Spinal cord (tissue), 9 donors: ENCODE measurements at regions not wholly inside any gene's neighbourhood (a gene's known extent, or its start where the extent isn't known, plus 50 kb on each side); places are given as distances from the start of the nearest gene placed in this dataset.
"Not testable (repeated sequence)": the region's sequence is repeated elsewhere in the genome, so short reads cannot be mapped to it uniquely, and the experiment has no call there.

ENCODE experiments used
- DNase-seq, 6 donors: peaks; one replicate each; pipeline versions ENCODE4 v3.0.0 to v3.0.0-alpha.2; 2013 to 2015; ENCODE audit warnings: low spot score in 6 of 6, low read depth in 4 of 6
- H3K27ac ChIP-seq: one replicate; pipeline ENCODE4 v1.5.1; 2013; ENCODE audit warnings: low read depth, low read length, control low read depth
- H3K27me3 ChIP-seq: one replicate; pipeline ENCODE4 v1.6.1; 2013; ENCODE audit warnings: low read length; ENCODE audit not compliant: control insufficient read depth, insufficient read depth
- H3K36me3 ChIP-seq: one replicate; pipeline ENCODE4 v1.6.1; 2013; ENCODE audit warnings: low read length; ENCODE audit not compliant: control insufficient read depth, insufficient read depth
- H3K4me1 ChIP-seq: one replicate; pipeline ENCODE4 v1.6.1; 2013; ENCODE audit warnings: low read length; ENCODE audit not compliant: control insufficient read depth, insufficient read depth
- H3K4me3 ChIP-seq: one replicate; pipeline ENCODE4 v1.5.1; 2013; ENCODE audit warnings: low read depth, low read length, control low read depth
- H3K9me3 ChIP-seq: one replicate; pipeline ENCODE4 v1.6.1; 2013; ENCODE audit warnings: low read length; ENCODE audit not compliant: control insufficient read depth, insufficient read depth
- WGBS: methylation state at CpG from one replicate; pipeline ENCODE4 v1.1.5; 2013; ENCODE audit warnings: missing lambda C conversion rate; ENCODE audit not compliant: insufficient coverage; 5-methylcytosine and 5-hydroxymethylcytosine counted together
- donor health status: healthy.

DNA sequence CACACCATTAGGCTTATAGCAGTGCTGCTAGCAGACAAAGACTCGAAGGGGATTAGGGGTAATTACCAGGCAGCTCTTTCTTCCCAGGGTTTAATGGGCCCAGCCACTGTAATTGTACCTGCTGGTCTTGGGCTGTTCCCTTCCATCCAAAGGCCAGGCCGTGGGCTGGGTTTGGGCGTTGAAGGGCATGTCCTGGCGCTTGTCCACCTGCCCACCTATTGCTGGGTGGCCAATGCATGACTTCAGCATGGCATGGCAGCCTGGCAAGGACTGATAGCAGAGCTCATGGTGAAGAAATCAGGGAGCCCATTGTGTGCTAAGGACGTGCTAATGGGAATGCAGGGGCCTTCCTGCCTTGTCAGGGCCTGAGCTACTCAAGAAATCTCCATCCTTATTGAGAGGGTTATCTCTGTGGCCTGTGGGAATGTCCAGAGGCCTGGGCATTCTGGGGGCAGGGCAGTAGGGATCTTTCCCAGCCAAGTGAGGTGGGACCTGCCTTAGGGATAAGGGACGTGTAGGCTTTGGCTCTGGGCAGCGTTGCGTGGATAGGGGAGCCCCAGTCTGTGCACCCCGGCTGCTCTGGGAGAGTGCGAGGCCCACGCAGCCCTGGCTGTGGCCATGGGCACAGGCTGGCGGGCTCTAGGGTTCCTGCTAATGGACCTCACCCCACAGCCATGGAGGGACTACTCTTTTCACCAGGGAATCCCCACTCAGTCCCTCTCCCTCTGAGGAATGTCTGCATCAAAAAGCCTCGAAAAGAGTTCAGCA is 116.1 kb upstream of the PITX1 start:
- Histone ChIP-seq H3K27ac (no peak overlapping the region), H3K4me1 (no peaks in the 10 kb centered on the region), H3K4me3 (no peak overlapping the region), H3K36me3 (no peaks in the 10 kb centered on the region), H3K9me3 (no peaks in the 10 kb centered on the region), H3K27me3 (no peaks in the 10 kb centered on the region)
- DNase-seq: no peak
- 67% methylated on average over 11 of the region's 13 CpGs for WGBS

- Histone ChIP-seq H3K9me3 (no peaks in the 10 kb centered on the region), H3K27me3 (no peaks in the 10 kb centered on the region), H3K4me1 (no peaks in the 10 kb centered on the region), H3K4me3 (no peak overlapping the region), H3K36me3 (no peaks in the 10 kb centered on the region), H3K27ac (no peak overlapping the region)
- WGBS: 60% methylated on average over 4 of the region's 5 CpGs
- DNase-seq: no peak
Observed at GRCh38 chr5:135149229-135149955, 115.4 kb upstream of the PITX1 start.

DNA sequence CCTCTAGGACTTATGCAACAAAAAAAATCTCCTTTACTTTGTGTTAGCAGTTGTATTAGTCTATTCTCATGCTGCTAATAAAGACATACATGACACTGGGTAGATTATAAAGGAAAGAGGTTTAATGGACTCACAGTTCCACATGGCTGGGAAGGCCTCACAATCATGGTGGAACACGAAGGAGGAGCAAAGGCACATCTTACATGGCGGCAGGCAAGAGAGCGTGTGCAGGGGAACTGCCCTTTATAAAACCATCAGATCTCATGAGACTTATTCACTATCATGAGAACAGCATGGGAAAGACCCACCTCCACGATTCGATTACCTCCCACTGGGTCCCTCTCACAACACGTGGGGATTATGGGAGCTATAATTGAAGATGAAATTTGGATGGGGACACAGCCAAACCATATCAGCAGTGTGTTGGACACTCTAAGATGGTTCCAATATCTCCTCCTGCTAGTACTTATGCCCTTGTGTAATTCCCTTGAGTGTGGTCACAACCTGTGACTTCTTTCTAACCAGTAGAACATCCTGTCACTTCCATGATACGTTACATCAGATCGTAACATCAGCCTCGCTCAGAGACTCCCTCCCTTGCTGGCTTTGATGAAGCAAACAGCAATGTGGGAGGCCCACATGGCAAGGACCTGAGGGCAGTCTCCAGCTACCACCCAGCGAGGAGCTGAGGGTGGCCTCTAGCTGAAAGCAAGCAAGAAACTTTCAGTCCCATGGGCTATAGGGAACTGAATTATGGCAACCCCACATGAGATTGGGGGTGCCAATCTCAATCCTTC is 113.5 kb upstream of the PITX1 start:
- Histone ChIP-seq H3K36me3 (no peaks in the 10 kb centered on the region), H3K27me3 (no peaks in the 10 kb centered on the region), H3K27ac (no peak overlapping the region), H3K9me3 (no peaks in the 10 kb centered on the region), H3K4me1 (no peaks in the 10 kb centered on the region), H3K4me3 (no peak overlapping the region)
- DNase-seq: no peak
- 96% methylated on average over 4 of the region's 10 CpGs for WGBS

GRCh38 chr5:135145985-135146384 is 112.0 kb upstream of the PITX1 start:
- WGBS: no CpG with 5 or more reads among the region's 2 CpGs
- Histone ChIP-seq H3K4me1 (no peaks in the 10 kb centered on the region), H3K27ac (no peak overlapping the region), H3K9me3 (no peaks in the 10 kb centered on the region), H3K36me3 (no peaks in the 10 kb centered on the region), H3K4me3 (no peak overlapping the region), H3K27me3 (no peaks in the 10 kb centered on the region)
- no peak for DNase-seq

DNA sequence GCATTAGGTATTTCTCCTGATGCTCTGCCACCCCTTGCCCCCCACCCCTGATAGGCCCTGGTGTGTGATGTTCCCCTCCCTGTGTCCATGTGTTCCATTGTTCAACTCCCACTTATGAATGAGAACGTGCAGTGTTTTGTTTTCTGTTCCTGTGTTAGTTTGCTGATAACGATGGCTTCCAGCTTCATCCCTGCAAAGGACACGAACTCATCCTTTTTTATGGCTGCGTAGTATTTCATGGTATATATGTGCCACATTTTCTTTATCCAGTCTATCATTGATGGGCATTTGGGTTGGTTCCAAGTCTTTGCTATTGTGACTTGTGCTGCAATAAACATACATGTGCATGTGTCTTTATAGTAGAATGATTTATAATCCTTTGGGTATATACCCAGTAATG is 109.7 kb upstream of the PITX1 start:
- H3K4me3 ChIP-seq, H3K27me3 ChIP-seq, DNase-seq, H3K36me3 ChIP-seq, H3K4me1 ChIP-seq, H3K9me3 ChIP-seq, H3K27ac ChIP-seq: not testable (repeated sequence)
- no CpG with 5 or more reads among the region's 4 CpGs for WGBS

DNA sequence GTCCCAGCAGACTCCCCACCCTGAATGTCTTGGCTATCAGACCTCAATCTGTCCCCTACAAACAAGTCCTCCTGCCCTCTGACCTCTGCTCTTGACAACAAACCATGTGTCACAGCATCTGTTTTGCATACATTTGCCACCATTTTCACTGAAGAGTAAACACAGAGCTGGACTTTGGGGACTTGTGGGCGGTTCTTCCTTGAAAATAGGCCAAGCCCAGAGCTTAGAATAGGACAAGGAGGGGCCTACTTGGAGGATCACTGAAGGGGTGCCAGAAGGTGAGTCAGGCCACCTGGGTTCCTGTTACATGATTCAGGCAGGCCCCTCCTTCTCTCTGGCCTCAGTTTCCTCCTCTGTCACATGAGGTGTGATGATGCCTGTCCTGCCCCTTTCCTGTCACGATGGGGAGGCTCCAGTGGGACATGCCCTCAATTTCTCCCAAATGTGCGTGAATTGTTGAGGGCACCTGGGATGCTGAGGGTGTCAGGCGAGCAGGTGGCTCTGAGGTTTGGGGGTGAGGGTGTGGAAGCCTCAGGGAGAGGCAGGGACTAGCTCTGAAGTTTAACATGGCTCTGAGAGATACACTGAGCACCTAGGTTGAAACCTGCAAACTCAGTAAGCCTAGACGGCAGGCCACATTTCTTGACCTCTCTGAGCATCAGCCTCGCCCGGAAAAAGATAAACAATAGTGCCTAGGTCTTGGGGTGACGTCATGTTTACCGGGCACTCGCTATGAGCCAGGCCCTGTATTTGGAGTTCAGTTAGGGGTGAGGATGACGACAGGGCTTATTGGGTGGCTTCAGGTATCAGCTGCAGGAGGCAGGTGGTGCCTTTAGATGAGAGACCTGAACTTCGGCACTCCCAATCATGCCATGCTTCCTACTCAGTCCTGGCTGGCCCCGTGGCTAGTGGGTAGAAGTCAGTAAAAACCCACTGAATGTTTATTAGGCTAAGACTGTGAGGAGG is 107.6 kb upstream of the PITX1 start:
- Histone ChIP-seq H3K4me3 (no peak overlapping the region), H3K27ac (no peak overlapping the region), H3K9me3 (no peaks in the 10 kb centered on the region), H3K36me3 (no peaks in the 10 kb centered on the region), H3K27me3 (peaks cover 2% of the 10 kb centered on the region), H3K4me1 (peaks cover 3% of the 10 kb centered on the region)
- DNase-seq: no peak
- WGBS: 88% methylated on average over 11 of the region's 13 CpGs

GRCh38 chr5:135140446-135141204 is 106.6 kb upstream of the PITX1 start:
- Histone ChIP-seq H3K27ac (no peak overlapping the region), H3K36me3 (no peaks in the 10 kb centered on the region), H3K4me1 (peaks cover 4% of the 10 kb centered on the region), H3K27me3 (peaks cover 2% of the 10 kb centered on the region), H3K9me3 (no peaks in the 10 kb centered on the region), H3K4me3 (no peak overlapping the region)
- 78% methylated on average over 8 of the region's 9 CpGs for WGBS
- no peak for DNase-seq

DNA sequence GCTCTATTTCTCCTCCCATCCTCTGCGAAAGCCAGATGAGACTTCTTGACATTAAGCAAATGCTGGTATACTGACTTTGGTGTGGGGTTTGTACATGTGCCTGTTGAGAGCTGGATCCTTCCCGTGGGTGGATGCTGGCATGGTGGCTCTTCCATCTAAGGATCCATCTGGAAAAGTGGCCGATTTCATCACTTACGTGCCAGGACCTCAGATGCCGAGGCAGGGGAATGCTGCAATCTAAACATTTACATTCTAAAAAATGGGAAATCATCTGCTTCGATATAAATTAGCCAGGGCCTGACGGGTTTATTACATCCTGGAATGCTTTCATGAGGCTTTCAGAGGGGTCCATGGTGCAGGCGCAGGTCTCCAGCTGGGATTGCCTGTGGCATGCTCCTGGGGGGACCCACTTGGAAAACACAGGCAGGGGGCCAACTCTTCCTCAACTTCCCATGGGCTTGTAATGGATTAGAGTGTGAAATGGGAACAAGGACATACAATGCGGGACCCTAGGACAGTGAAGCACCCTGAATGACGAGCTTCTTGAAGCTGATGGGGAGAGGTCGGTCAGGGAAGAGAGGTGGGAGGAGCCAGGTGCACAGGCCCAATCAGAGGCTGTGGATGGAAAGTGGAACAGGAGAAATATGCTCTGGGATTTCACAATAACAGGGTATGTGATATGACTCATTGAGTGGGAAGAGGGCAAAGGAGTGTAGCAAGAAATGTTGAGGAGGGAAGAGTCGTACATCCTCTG is 105.5 kb upstream of the PITX1 start:
- no peak overlapping the region for H3K27ac ChIP-seq
- 79% methylated on average over 11 of the region's 12 CpGs for WGBS

More for the DNA sequence above, 105.5 kb upstream of the PITX1 start:
- Histone ChIP-seq H3K27me3 (peaks cover 2% of the 10 kb centered on the region), H3K4me3 (no peak overlapping the region), H3K4me1 (peaks cover 6% of the 10 kb centered on the region), H3K36me3 (no peaks in the 10 kb centered on the region), H3K9me3 (no peaks in the 10 kb centered on the region)
- DNase-seq: no peak
